ENCODE measurements at regions not wholly inside any gene's neighbourhood (a gene's known extent, or its start where the extent isn't known, plus 50 kb on each side); places are given as distances from the start of the nearest gene placed in this dataset.

GRCh38 chr6:74967821-74968220 lies 238.0 kb downstream of the COL12A1 start:
- no peaks in the 10 kb centered on the region for H3K4me1 ChIP-seq
- intact Hi-C loops (cut with DNase I; ENCODE audit: low total_unique reads): no loop called here

GRCh38 chr6:74966712-74967111 lies 239.1 kb downstream of the COL12A1 start:
- TF ChIP-seq POLR2AphosphoS5 (IDR thresholded peaks at IDR 0.05) (no peak), CTCF (IDR thresholded peaks at IDR 0.05 in 8 of 11, conservative IDR thresholded peaks at IDR 0.05 in 3 of 11) (no peak), POLR2A (IDR thresholded peaks at IDR 0.05) (no peak)
- H3K27me3 ChIP-seq (replicated peaks in 1 of 7): no peaks in the 10 kb centered on the region
- WGBS, 5 donors: 70 to 87% (median 81%) methylated on average over 2 of the region's 2 CpGs
- no peak overlapping the region for H3K27ac ChIP-seq
- peaks cover 0 to 40% (median 25%) of the 10 kb centered on the region in 8 donors for H3K9me3 ChIP-seq
- no peak overlapping the region for H3K4me3 ChIP-seq
- no peaks in the 10 kb centered on the region for H3K36me3 ChIP-seq
- intact Hi-C loops (cut with DNase I; ENCODE audit: low total_unique reads): no loop called here
- no peak for DNase-seq
- no peaks in the 10 kb centered on the region for H3K4me1 ChIP-seq

More at GRCh38 chr6:74967821-74968220, 238.0 kb downstream of the COL12A1 start:
- no peak for DNase-seq
- no peaks in the 10 kb centered on the region for H3K36me3 ChIP-seq
- H3K4me3 ChIP-seq: no peak overlapping the region
- H3K9me3 ChIP-seq: peaks cover 0 to 39% (median 25%) of the 10 kb centered on the region in 8 donors
- WGBS, 5 donors: 84 to 100% (median 90%) methylated on average over 1 of the region's 1 CpG
- no peak for TF ChIP-seq POLR2A (IDR thresholded peaks at IDR 0.05)
- no peak for TF ChIP-seq CTCF (IDR thresholded peaks at IDR 0.05 in 8 of 11, conservative IDR thresholded peaks at IDR 0.05 in 3 of 11)
- no peaks in the 10 kb centered on the region for H3K27me3 ChIP-seq (replicated peaks in 1 of 7)
- no peak overlapping the region for H3K27ac ChIP-seq

GRCh38 chr6:74964871-74965441 lies 240.9 kb downstream of the COL12A1 start:
- H3K27me3 ChIP-seq (replicated peaks in 1 of 7): no peaks in the 10 kb centered on the region
- peaks cover 0 to 40% (median 25%) of the 10 kb centered on the region in 8 donors for H3K9me3 ChIP-seq
- TF ChIP-seq CTCF (IDR thresholded peaks at IDR 0.05 in 8 of 11, conservative IDR thresholded peaks at IDR 0.05 in 3 of 11) (no peak), POLR2A (IDR thresholded peaks at IDR 0.05) (no peak), POLR2AphosphoS5 (IDR thresholded peaks at IDR 0.05) (no peak)
- intact Hi-C loops (cut with DNase I; ENCODE audit: low total_unique reads): no loop called here
- WGBS, 5 donors: 38 to 82% (median 70%) methylated on average over 2 of the region's 2 CpGs
- no peak for DNase-seq
- H3K36me3 ChIP-seq: no peaks in the 10 kb centered on the region
- H3K4me1 ChIP-seq: no peaks in the 10 kb centered on the region
- no peak overlapping the region for H3K27ac ChIP-seq
- no peak overlapping the region for H3K4me3 ChIP-seq

- intact Hi-C loops (cut with DNase I; ENCODE audit: low total_unique reads): no loop called here
- Histone ChIP-seq H3K27me3 (replicated peaks in 1 of 7) (no peaks in the 10 kb centered on the region), H3K4me1 (no peaks in the 10 kb centered on the region)
These were observed 249.1 kb downstream of the COL12A1 start for GRCh38 chr6:74956559-74957428.

More at GRCh38 chr6:74956559-74957428, 249.1 kb downstream of the COL12A1 start:
- Histone ChIP-seq H3K4me3 (no peak overlapping the region), H3K9me3 (peaks cover 0 to 16% (median 11%) of the 10 kb centered on the region in 8 donors), H3K36me3 (no peaks in the 10 kb centered on the region), H3K27ac (no peak overlapping the region)
- DNase-seq: no peak
- 74 to 88% (median 79%) methylated on average over 8 of the region's 8 CpGs for WGBS, 5 donors
- TF ChIP-seq CTCF (IDR thresholded peaks at IDR 0.05 in 8 of 11, conservative IDR thresholded peaks at IDR 0.05 in 3 of 11) (no peak), POLR2AphosphoS5 (IDR thresholded peaks at IDR 0.05) (no peak), POLR2A (IDR thresholded peaks at IDR 0.05) (no peak)
